ENCODE measurements at regions not wholly inside any gene's neighbourhood (a gene's known extent, or its start where the extent isn't known, plus 50 kb on each side); places are given as distances from the start of the nearest gene placed in this dataset.

DNA sequence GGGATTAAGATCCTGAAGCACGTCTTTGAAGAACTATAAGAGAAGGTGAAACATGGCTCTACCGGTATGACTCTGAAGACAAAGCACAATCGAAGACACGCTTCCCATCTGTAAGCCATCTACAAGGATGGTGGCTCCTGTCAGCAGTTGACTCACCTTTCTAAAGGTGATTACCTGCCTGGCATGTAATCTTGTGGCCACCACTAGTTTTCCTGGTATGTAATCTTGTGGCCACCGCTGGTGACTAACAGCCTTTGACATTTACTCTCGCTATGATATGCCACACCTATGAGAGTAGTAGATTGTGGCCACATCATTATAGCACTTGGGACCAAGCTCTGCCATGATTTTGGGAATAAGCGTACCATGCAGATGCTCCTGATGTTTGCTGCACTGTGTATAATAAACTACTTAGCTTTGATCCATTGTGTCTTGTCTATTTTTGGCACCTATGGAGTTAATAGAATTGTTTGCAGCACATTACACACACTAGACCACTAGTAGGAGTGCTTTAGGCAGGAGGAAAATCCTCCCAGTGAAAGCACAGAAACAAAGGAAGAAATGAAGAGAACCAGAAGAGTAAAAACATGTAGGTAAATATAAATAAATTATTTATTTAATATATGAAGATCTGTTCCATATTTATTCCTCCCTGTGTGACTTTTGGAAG lies 59.8 kb downstream of the VAX1 start:
- no peak for DNase-seq

GRCh38 chr10:117075064-117075463 lies 63.0 kb downstream of the VAX1 start:
- peak; percentile 10 to 19 for DNase-seq

GRCh38 chr10:117074621-117075020 lies 63.4 kb downstream of the VAX1 start:
- peak; percentile 23 to 44 for DNase-seq

DNA sequence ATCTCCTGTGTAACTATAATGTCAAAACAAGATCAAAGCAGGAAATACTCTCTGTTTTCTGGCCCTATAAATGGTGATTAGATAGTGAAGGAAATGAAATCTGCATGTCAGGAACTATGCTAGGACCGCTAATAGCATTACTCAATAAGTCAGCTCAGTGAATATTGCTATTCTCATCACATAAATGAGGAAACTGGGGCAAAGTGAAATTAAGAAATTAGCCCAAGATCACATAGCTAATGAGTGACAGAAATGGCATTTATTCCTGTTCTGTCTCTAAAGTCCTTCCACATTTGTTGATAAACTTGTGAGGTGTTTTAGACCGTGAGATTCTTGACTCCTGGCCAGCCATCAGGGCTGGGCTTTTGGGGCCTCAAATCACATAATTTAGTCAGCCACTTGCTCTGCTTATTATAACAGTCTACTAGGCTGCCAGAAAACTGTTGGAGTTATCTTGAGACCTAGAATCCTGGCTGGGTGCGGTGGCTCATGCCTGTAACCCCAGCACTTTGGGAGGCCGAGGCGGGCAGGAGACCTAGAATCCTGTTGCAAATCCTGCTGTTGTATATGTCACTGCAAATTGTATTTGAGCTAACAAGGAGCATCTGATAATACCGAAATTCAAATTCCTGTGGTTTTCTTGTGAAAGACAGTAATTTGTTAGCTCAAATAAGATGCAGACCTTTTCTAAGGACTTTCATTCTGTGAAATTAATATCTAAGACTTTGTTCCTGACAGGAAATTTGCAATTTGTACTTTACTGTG lies 66.5 kb upstream of the SHTN1 start:
- peak; percentile 53 to 78 for DNase-seq
